Muscle of back (tissue), 3 donors: ENCODE measurements at regions not wholly inside any gene's neighbourhood (a gene's known extent, or its start where the extent isn't known, plus 50 kb on each side); places are given as distances from the start of the nearest gene placed in this dataset.
"Not testable (repeated sequence)": the region's sequence is repeated elsewhere in the genome, so short reads cannot be mapped to it uniquely, and the experiment has no call there.

Source experiments
- DNase-seq, 3 donors: peaks; one replicate each; pipeline versions ENCODE4 v3.0.0 to v3.0.0-alpha.2; 2013

DNA sequence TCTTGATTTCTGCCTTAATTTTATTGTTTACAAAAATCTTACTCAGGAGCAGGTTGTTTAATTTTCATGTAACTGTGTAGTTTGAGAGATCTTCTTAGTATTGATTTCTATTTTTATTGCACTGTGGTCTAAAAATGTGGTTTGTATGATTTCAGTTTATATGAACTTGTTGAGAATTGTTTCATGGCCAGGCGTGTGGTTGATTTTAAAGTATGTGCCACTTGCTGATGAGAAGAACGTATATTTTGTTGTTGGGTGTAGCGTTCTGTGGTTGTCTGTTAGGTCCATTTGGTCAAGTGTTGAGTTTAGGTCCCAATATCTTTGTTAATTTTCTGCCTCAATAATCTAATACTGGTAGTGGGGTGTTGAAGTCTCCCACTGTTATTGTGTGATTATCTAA lies 996.8 kb downstream of the PCDH19 start:
- no peak for DNase-seq

DNA sequence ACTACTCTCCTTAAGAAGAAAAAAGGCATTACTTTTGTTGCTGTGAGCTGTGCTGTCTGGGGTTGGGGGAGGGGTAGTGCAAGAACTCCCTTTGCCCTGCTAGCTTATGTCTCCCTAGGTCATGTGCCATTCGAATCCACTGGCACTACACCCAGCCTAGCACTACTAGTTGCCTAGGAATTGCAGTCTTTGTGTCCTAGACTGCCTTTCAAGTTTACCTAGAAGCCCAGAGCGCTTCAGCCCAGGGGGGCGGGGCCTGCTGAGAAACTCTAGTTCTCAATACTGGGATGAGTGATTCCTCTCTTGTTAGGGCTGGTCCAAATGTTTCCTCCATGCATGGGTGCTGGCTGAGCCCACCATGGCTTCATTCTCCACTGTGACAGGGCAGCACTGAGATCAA lies 1011.5 kb downstream of the PCDH19 start:
- DNase-seq = no peak

- no peak for DNase-seq
Measured at GRCh38 chrX:99397879-99398278, 1012.2 kb downstream of the PCDH19 start.

GRCh38 chrX:99394456-99394855 lies 1015.6 kb downstream of the PCDH19 start:
- DNase-seq = no peak

- no peak for DNase-seq
Measured at GRCh38 chrX:99384594-99385374, 1025.3 kb downstream of the PCDH19 start.

DNA sequence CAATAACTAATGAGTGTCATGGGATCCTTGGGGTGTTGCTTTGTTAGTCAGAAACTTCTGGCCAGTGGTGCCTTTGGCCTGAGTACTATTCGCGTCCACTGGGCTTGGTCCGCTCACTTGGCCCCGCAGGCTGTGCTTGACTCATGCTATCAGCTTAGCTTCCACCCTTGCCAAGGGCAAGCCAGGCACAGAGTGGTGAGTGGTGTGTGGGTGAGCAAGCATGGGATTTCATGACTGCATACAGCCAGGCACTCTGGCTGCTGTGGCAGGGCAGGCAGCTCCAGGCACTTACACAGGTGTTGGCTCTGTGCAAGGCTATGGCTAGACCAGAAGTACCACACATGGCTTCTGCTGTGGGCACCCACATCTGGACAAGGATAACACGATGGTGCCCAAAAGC lies 1026.3 kb downstream of the PCDH19 start:
- no peak for DNase-seq

DNA sequence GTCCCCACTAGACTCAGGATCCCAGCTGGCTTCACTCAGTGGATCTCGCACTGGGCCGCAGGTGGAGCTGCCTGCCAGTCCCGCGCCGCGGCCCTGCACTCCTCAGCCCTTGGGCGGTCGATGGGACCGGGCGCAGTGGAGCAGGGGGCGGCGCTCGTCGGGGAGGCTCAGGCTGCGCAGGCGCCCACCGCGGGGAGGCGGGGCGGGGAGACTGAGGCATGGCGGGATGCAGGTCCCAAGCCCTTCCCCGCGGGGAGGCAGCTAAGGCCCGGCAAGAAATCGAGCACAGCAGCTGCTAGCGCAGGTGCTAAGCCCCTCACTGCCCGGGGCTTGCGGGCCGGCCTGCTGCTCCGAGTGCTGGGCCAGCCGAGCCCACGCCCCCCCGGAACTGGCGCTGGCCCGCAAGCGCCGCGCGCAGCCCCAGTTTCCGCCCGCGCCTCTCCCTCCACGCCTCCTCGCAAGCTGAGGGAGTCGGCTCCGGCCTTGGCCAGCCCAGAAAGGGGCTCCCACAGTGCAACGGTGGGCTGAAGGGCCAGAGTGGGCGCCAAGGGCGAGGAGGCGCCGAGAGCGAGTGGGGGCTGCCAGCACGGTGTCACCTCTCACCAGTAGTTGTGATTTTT lies 1038.0 kb downstream of the PCDH19 start:
- no peak for DNase-seq

DNA sequence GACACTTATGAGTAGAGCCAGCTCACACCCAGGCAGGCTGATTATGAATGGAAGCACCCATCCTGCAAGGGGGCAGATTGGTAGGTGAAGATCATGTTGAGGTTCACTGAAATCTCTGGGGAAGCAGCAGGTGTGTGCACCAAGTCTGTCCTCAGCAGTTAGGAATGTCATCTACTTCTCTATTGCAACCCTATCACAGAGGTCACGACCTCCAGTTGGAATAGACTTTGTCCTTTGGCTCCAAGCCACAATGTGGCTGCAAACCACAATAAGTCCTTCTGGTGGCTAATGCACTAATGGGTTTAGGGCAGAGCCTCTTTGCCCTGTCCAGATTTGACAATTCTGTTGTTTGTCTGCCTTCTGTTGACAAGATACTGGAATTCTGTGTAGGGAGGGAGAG lies 1056.7 kb downstream of the PCDH19 start:
- no peak for DNase-seq

- DNase-seq = no peak
Measured at GRCh38 chrX:99348256-99348655, 1061.8 kb downstream of the PCDH19 start.

DNA sequence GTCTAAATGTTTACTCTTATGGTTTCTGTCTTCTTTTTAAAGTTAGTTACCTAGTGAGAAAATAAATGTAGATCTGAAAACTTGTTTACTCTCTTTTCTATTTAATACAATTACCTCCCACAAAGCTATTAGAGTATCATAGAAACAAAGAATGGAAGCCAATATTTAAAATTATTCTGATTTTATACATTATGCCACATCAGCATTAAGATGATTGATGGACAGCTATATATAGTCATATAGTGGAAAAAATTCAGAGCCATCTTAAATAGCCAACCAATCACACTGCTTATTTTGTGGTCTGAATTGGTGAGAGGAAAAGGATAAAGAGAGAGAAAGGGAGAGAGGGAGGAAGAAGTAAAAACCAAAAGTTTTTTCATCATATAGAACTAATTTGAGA lies 1101.8 kb downstream of the PCDH19 start:
- no peak for DNase-seq

DNA sequence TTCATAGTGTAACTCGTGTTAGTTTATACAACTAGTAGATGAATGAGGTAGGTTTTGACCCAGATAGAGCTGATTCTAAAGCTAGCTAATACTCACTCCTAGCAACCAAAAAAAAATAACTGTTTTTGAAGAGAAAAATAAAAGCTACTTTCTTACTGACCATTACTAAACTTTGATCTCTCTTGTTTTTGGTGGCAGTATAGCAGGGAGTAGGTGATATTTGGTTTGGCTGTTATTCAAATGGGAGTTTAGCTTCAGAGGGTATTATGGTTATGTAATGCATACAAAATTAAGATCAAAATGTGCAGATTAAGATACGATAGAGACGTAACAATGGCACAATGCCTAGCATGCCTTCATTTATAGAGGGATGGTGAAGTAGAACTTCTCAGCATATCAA lies 1104.5 kb downstream of the PCDH19 start:
- DNase-seq = no peak

DNA sequence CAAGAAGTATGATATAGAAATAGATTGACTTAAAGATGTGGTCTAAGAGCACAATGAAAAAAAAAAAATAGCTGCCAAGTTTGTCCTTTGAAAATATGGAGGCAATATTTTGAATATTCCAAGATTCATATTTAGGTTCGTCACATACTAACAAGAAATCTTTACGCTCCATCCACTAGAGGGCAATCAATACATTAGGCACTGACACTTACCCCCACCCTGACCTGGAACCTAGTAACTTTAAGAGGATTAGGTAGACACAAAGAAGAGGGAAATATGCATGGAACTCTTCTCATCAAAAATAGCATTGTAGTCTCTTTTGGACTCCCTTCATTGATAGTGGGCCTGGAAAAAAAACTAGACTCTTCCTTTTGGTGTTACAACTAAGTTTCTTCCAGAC lies 1108.1 kb downstream of the PCDH19 start:
- DNase-seq = no peak

- no peak for DNase-seq
Measured at GRCh38 chrX:99271641-99272040, 1138.4 kb downstream of the PCDH19 start.

- DNase-seq = no peak
Measured at GRCh38 chrX:99266255-99266654, 1143.8 kb downstream of the PCDH19 start.

DNA sequence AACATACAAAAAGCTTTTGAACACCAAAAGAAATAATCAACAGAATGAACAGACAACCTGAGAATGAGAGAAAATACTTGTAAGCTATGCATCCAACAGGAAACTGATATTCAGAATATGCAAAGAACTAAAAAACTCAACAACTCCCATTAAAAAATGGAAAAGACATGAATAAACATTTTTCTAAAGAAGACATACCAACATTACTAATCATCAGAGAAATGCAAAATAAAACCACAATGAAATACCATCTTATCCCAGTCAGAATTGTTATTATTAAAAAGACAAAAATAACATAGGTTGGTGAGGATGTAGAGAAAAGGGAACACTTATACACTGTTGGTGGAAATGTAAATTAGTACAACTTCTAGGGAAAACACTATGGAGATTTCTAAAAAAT lies 1161.9 kb downstream of the PCDH19 start:
- no peak for DNase-seq

- DNase-seq = no peak
Measured at GRCh38 chrX:99242001-99242400, 1168.1 kb downstream of the PCDH19 start.

DNA sequence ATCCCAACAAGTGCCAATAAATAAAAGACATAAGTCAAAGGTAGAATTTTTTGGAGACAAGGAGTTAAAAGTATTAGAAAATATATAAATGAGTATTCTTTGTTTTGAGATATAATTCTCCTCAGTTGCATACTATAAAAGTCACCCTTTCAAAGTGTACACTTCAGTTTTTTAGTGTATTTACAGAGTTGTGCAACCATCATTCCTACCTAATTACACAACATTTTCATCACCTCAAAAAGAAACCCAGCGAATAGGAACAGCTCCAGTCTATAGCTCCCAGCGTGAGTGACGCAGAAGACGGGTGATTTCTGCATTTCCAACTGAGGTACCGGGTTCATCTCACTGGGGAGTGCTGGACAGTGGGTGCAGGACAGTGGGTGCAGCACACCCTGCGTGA lies 1175.7 kb downstream of the PCDH19 start:
- DNase-seq = not testable (repeated sequence)

DNA sequence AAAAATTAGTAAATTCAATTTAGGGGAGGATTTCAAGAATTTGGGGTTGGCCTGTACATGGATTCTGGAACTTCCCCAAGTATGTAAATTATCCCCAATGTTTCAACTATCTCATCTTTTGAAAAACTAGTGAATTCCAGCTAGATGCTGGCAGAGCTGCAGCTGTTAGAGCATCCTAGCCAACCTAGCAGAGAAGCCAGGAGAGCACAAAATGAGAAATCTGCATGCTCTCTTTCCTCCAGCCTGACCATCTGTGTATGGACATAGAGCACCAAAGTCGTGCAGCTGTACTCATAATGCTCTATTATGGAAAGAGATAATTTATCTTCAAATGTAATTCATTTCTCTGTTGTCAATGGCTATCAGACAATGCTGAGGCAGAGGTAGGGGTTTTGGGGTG lies 1217.7 kb downstream of the PCDH19 start:
- DNase-seq = peak; percentile 16 to 45 (median 28)

DNA sequence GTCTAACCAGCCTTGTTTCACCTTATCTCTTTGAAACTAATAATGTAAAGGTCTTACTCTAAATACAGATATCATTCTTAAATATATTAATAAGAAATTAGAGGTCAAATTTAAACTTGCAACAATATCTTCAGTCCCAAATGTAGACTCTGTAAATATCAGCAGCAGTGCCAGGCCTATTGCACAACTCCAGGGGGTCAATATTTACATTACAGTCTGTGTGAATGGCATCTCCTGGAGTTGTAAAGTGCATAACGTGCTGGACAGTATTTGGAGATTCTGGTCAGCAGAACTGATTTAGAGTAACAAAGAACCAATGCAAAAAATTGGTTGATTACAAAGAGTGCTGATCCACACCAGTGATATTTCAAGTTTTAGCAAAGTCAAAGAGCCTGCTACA lies 1225.9 kb downstream of the PCDH19 start:
- no peak for DNase-seq

DNA sequence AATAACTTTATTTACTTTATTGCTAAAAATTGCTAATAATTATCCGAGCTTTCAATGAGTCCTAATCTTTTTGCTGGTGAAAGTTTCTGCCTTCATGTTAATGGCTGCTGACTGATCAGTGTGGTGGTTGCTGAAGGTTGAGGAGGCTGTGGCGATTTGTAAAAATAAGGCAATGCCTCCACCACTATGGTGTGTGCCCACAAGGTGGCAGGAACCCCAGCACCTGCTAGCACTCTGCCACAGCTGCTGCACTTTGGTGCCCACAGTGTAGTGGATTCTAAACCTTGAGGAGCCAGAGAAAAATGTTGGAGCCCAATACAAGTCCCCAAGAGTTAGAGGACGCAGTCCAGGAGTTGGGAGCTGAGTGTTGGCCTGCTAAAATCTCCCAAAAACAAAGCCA lies 1237.1 kb downstream of the PCDH19 start:
- DNase-seq = no peak

GRCh38 chrX:99142745-99143144 lies 1267.3 kb downstream of the PCDH19 start:
- no peak for DNase-seq

DNA sequence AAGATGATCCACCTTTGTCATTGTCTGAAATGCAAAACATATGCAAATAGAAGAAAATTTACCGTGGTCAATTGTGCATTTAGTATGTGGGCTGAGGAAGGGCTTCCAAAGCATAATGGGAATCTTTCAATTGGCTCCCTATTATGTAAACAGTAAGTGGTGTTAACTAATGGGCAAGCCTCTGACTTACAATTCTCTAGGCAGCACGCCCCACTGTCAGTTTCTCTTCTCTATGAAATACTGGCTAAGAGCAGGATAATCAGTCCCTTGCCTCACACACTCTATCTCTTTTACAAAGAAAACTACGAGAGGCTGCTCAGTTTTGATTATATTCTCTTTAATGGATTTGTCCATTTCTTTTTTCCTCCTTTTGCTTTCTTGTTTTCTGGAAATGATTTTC lies 1272.6 kb downstream of the PCDH19 start:
- no peak for DNase-seq

- no peak for DNase-seq
Measured at GRCh38 chrX:99117011-99117410, 1293.1 kb downstream of the PCDH19 start.
